ENCODE measurements at regions not wholly inside any gene's neighbourhood (a gene's known extent, or its start where the extent isn't known, plus 50 kb on each side); places are given as distances from the start of the nearest gene placed in this dataset.

GRCh38 chr22:48350456-48350855 is 1477.2 kb downstream of the BRD1 start:
- DNase-seq (ENCODE audit: low spot score in 2 of 2): no peak
- H3K4me1 ChIP-seq: no peaks in the 10 kb centered on the region
- WGBS, 2 donors: 47 to 49% methylated on average over 7 of the region's 7 CpGs
- no peaks in the 10 kb centered on the region for H3K36me3 ChIP-seq
- H3K27ac ChIP-seq: no peak overlapping the region
- H3K27me3 ChIP-seq: no peaks in the 10 kb centered on the region
- no peaks in the 10 kb centered on the region for H3K9me3 ChIP-seq
- TF ChIP-seq EP300 (IDR thresholded peaks at IDR 0.05) (no peak), POLR2A (IDR thresholded peaks at IDR 0.05) (no peak), CTCF (IDR thresholded peaks at IDR 0.05) (no peak)
- no peak overlapping the region for H3K4me3 ChIP-seq

DNA sequence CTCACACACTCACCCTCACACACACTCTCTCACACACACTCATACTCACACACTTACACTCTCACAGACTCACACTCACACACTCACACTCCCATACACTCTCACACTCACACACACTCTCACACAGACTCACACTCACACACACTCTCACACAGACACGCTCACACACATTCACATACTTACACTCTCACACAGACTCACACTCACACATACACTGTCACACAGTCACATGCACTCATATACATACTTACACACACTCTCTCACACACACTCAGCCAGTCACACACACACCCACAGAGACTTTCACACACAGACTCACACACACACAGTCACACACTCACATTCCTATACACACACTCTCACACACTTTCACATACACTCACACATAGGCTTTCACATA is 1478.8 kb downstream of the BRD1 start:
- H3K9me3 ChIP-seq: no peaks in the 10 kb centered on the region
- no peaks in the 10 kb centered on the region for H3K4me1 ChIP-seq
- no peak for DNase-seq (ENCODE audit: low spot score in 2 of 2)
- no peaks in the 10 kb centered on the region for H3K27me3 ChIP-seq
- TF ChIP-seq CTCF (IDR thresholded peaks at IDR 0.05) (no peak), POLR2A (IDR thresholded peaks at IDR 0.05) (no peak), EP300 (IDR thresholded peaks at IDR 0.05) (no peak)
- H3K4me3 ChIP-seq: no peak overlapping the region
- 80 to 97% methylated on average over 1 of the region's 1 CpG for WGBS, 2 donors
- H3K27ac ChIP-seq: no peak overlapping the region
- no peaks in the 10 kb centered on the region for H3K36me3 ChIP-seq

GRCh38 chr22:48347311-48347710 is 1480.4 kb downstream of the BRD1 start:
- TF ChIP-seq CTCF (IDR thresholded peaks at IDR 0.05): no peak
- no peak for TF ChIP-seq POLR2A (IDR thresholded peaks at IDR 0.05)
- TF ChIP-seq EP300 (IDR thresholded peaks at IDR 0.05): no peak
- H3K4me1 ChIP-seq: no peaks in the 10 kb centered on the region
- H3K36me3 ChIP-seq: no peaks in the 10 kb centered on the region
- no peak for DNase-seq (ENCODE audit: low spot score in 2 of 2)
- no peaks in the 10 kb centered on the region for H3K9me3 ChIP-seq
- no peak overlapping the region for H3K4me3 ChIP-seq
- 52 to 53% methylated on average over 9 of the region's 9 CpGs for WGBS, 2 donors
- no peak overlapping the region for H3K27ac ChIP-seq
- H3K27me3 ChIP-seq: no peaks in the 10 kb centered on the region

- H3K27me3 ChIP-seq: no peaks in the 10 kb centered on the region
- no peaks in the 10 kb centered on the region for H3K4me1 ChIP-seq
- 81 to 86% methylated on average over 13 of the region's 13 CpGs for WGBS, 2 donors
- no peaks in the 10 kb centered on the region for H3K9me3 ChIP-seq
- H3K27ac ChIP-seq: no peak overlapping the region
- no peak for DNase-seq (ENCODE audit: low spot score in 2 of 2)
- H3K36me3 ChIP-seq: no peaks in the 10 kb centered on the region
- TF ChIP-seq EP300 (IDR thresholded peaks at IDR 0.05) (no peak), CTCF (IDR thresholded peaks at IDR 0.05) (no peak), POLR2A (IDR thresholded peaks at IDR 0.05) (no peak)
- H3K4me3 ChIP-seq: no peak overlapping the region
These were observed 1480.8 kb downstream of the BRD1 start for GRCh38 chr22:48346911-48347310.

DNA sequence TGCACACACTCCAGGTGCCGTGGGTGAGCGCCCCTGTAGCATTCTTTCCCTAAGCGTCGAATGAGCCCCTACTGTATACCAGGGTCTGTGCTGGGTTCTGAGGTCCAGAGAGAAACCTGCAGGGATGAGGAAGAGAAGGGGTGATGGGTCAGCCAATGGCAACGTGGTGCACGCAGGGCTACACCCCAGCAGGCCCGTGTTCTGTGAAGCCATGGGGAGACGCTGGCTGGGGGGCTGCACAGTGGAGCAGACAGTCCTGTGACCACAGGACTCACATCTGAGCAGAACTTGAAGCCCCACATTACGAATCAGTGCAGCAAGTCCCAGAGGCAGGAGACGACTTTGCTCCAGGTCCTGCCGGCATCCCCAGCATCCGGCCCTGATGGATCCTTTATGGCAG is 1481.4 kb downstream of the BRD1 start:
- H3K27me3 ChIP-seq: no peaks in the 10 kb centered on the region
- no peak for TF ChIP-seq CTCF (IDR thresholded peaks at IDR 0.05)
- TF ChIP-seq EP300 (IDR thresholded peaks at IDR 0.05): no peak
- TF ChIP-seq POLR2A (IDR thresholded peaks at IDR 0.05): no peak
- DNase-seq (ENCODE audit: low spot score in 2 of 2): no peak
- H3K4me1 ChIP-seq: no peaks in the 10 kb centered on the region
- H3K36me3 ChIP-seq: no peaks in the 10 kb centered on the region
- no peak overlapping the region for H3K27ac ChIP-seq
- no peaks in the 10 kb centered on the region for H3K9me3 ChIP-seq
- H3K4me3 ChIP-seq: no peak overlapping the region
- 84 to 87% methylated on average over 12 of the region's 12 CpGs for WGBS, 2 donors

All from tibial nerve (tissue), 4 donors.